Kasumi-1 (cell line): ENCODE measurements at regions not wholly inside any gene's neighbourhood (a gene's known extent, or its start where the extent isn't known, plus 50 kb on each side); places are given as distances from the start of the nearest gene placed in this dataset.

Experiments used
- DNase-seq, 2 experiments: peaks; one replicate each; lab custom pipeline; 2025; lab: John Stamatoyannopoulos, UW

- DNase-seq: no peak
These were observed 777.5 kb downstream of the MAFB start for GRCh38 chr20:39911497-39911896.

- no peak for DNase-seq
These were observed 778.5 kb downstream of the MAFB start for GRCh38 chr20:39910536-39910935.

DNA sequence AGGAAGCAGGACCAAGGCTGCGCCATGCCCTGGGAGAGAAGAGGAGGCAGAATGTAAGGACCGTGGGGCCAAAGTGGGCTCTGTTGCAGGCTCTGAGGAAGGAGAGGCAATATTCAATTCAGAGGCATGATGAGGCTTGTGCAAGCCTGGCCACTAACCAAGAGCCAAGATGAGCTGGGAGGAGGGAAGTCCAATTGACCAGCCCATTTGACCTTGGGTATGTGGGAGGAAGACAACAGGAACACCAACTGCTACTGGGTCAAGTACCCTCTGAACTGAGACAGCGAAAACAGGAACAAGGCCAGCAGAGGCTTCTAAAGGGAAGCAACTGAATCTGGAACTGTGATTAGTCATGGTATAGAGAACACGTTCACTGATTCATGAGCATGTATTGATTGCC lies 779.6 kb downstream of the MAFB start:
- no peak for DNase-seq

DNA sequence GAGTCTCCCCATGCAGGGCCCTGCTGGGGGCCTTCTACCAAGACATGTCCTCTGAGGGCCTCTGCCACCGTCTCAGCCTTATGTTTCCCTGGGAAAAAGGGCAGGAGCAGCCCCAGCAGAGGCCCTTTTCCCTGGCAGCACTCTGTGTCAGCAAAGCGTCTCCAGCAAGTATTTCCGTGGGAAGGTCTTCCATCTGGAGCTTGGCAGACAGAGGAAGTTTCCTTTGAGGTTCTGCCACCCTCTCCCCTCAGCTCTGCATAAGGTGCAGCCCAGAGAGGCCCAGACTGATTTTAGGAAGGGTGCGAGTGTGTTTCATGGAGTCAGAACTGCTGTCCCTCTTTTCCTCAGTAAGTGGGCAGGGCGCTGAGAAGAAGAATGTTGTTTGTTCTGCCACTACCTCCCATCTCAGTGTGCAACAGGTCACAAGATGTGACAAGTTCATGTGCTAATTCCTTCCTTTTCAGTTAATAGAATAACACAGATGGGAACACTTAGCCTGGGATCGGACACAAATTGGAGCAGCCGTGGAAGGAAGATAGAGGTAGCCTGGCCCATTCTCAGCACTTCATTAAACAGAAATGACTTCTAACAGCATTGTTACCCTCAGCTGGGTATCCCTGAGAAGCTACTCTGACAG lies 784.4 kb downstream of the MAFB start:
- DNase-seq: no peak

GRCh38 chr20:39903806-39904465 lies 785.1 kb downstream of the MAFB start:
- no peak for DNase-seq

DNA sequence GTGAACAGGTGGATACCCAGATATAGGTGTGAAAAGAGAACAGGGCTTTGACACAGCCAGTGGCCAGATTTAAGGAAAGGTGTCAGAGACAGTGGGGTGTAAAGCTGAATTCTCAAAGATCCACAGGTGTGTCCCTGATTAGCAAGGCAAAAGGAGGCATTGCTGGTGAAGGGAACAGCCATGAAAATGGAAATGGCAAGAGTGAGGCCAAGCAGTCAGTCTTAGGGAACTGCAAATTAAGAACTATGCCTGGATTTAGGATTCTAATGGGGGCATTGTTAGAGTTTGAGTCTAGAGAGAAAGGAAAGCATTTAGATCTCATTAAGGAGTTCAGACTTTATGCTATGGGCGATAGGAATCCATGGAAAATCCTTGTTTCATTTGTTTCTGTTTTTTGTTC lies 789.2 kb downstream of the MAFB start:
- DNase-seq: no peak

- DNase-seq: no peak
These were observed 790.6 kb downstream of the MAFB start for GRCh38 chr20:39898467-39898852.

DNA sequence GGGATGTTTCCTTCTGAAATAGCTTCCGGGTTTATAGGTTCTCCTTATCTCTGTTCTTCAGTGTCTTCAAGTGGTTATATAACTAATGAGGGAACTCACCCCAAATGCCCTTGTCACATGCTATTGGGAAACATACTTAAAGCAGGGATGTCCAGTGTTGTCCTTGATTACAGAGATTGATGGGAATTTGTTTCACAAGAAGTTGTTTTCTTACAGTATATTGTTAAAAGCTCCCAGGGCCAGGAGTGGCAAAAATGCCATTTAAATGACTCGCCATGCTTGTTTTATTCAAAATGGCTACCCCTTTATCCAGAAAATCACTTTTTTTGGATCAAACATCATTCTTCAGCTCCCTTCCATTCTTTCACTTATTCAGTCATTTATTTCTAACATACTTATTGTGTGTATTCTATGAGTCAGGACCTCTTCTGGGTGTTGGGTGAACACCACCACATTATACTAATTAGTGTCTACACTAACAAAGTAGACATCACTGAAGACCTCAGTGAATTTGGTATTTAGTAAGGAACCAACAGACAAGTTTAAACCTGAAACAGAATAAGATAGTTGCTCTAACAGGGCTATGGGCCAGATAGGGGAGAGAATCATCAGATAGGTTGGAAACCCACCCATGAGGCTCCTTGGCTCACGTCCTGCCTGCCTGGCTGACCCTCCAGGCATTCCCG lies 791.1 kb downstream of the MAFB start:
- no peak for DNase-seq

DNA sequence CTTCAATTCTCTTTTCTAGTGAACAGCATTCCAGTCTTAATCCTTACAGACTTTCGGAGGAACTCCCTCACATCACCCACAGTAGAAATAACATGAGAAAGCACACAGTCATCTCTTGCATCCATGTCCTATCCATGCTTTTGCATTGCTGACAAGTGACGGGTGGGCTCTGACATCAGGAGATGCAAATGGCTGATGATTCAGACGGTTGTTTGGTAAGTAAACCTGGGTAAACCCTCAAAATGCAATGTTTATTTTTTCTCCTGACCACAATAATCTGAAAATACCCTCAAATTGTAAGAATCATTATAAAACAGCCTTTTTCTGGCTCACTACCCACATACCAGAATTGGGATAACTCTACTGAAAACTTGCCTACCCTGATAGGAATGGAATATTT lies 792.0 kb downstream of the MAFB start:
- no peak for DNase-seq

GRCh38 chr20:39894067-39894466 lies 795.0 kb downstream of the MAFB start:
- no peak for DNase-seq

GRCh38 chr20:39893003-39893685 lies 795.9 kb downstream of the MAFB start:
- DNase-seq: no peak

- no peak for DNase-seq
These were observed 798.3 kb downstream of the MAFB start for GRCh38 chr20:39890697-39891096.

DNA sequence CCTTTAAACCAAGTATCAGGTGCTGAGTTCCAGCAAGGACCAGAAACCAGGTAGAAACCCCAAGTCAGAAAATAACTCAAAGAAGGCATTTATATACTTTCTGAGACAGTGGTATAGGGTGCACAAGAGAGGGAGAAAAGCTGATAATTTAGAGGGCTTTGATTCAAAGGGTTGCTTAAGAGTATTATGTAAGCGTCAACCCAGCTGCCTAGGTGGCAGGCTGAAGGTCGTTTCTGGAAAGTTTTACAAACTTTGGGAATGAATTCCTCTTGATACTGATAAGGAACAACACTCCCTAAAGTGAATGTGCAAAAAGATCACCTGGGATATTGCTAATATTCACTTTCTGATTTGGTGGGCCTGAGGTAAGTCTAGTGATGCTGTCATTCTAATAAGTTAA lies 800.7 kb downstream of the MAFB start:
- no peak for DNase-seq

GRCh38 chr20:39886650-39887190 lies 802.3 kb downstream of the MAFB start:
- DNase-seq: no peak

DNA sequence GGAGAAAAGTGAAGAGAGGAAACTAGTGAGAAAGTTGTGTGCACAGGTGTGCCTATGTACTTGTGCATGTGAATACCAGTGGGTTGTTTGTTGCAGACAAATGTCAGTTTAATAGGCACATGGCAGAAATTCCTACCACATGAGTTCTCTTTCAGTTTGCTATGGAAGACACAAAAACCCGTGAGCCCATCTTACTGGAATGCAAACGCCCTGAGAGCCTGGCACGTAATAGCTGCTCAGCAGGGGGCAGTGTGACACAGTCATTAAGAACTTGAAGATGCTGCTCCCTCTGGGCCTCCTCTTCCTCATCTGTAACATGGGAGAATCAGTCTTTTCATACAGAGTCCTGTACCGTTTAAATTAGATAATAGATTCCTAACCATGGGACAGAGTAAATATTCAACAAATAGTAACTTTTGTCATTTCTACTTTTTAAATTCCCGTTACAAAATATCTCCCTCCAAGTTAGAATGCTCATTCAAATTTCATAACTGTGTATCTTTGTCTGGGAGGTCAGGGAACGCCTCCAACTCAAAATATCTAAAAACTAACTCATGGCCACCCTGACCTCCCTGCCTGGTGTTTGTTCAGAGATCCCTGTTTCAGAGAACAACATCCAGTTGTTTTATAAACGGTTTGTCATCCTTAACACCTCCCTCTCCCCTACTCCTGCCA lies 802.9 kb downstream of the MAFB start:
- peak; percentile 32 to 42 for DNase-seq

GRCh38 chr20:39882806-39883205 lies 806.2 kb downstream of the MAFB start:
- no peak for DNase-seq

GRCh38 chr20:39880890-39881289 lies 808.1 kb downstream of the MAFB start:
- DNase-seq: no peak

GRCh38 chr20:39879296-39879695 lies 809.7 kb downstream of the MAFB start:
- no peak for DNase-seq

DNA sequence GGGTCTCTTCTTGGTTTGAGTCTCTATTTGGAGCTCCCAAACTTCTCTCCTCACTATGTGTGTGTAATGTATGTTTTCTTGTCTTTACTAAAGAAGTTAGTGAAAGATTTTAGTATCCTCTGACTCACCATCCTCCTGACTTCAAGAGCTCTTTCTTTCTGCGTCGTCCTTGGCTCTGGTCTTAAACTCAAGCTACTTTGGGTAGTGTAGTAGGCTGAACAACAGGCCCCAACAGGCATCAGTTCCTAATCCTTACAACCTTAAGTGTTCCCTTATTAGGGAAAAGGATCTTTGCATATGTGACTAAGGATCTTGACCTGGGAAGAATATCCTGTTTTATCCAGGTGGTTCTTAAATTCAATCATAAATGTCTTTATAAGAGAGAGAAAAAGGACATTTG lies 810.2 kb downstream of the MAFB start:
- DNase-seq: no peak

DNA sequence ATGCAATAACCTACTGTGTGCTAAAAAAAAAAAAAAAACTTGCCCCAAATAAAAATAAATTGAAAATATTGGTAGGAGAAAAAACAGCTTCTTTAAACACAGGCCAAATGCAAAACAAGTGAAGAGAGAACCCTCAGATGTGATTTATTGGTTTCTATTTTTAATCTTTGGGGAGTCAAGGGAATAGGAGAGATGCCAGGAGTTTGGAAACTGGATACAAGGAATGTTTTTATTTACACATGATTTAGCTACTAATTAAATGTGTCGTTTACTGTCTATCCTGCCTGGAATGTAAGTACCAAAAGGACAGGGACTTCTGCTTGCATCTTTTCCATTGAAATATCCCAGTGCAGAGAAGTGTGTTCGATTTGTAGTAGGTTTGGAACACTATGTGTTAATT lies 810.7 kb downstream of the MAFB start:
- no peak for DNase-seq

DNA sequence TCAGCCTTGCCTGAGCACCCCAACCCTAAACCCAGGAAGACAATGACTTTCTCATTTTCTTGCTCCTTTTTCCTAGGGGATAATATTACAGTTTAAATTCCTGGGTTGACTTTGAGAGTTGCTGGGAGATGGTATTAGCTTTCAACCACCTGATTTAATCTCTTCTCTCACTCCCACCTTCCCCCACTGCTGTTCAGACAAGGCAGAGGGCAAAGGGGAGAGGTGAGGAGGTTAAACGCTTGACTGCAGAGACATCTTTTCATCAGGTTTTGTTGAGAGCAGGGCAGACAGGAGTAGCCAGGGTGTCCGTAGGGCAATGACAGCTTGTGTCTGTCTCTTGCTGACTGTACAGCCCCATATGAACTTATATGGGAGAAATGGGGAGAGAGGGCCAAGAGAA lies 811.2 kb downstream of the MAFB start:
- no peak for DNase-seq

DNA sequence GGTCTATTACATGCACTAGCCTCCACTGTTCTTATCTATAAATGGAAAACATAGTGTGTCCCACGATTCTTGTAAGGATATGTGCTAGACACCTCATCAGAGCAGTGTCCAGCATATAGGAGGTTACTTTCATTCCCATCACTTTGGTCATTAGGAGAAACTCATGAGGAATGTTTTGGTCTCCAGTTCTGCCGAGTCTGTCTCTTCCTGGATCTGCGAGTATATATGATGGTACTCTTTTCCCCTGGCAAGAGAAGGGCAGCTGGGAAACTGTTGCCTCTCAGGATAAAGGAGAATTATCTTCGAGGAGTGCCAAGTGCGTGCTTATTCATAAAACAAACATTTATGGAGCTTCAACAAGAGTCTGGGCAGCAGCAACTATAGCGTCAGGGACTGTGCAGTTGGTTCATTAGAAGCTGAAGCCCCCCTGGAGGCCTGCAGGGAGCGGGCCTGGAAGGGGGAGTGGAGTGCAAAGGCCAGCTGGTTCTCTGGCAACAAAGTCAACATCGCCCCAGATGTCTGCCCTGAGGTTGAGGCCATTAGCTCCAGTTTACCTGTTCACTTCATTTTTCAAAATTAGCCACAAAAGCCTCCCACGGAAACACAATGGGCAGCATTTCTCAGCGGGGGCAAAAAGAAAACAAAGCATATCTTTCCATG lies 811.9 kb downstream of the MAFB start:
- DNase-seq: no peak
